NK-92 treated with Interleukin-12 subunit alpha and Interleukin-12 subunit beta, amount 100 ng/mL, for 24 hours (cell line): ENCODE measurements at regions not wholly inside any gene's neighbourhood (a gene's known extent, or its start where the extent isn't known, plus 50 kb on each side); places are given as distances from the start of the nearest gene placed in this dataset.
A peak's percentile ranks its signal among the peaks of the same experiment; 100 is the strongest.

Source experiments
- DNase-seq: peaks from one replicate; lab custom pipeline; 2025; lab: John Stamatoyannopoulos, UW

- DNase-seq, result peak; percentile 80
Measured at GRCh38 chr21:45592208-45592619, 50.0 kb upstream of the SLC19A1 start.

- no peak for DNase-seq
Measured at GRCh38 chr21:45592626-45593134, 50.4 kb upstream of the SLC19A1 start.

GRCh38 chr21:45593162-45594022 is 50.1 kb upstream of the PCBP3 start:
- DNase-seq, result no peak
